Nephron (organoid): ENCODE measurements at regions not wholly inside any gene's neighbourhood (a gene's known extent, or its start where the extent isn't known, plus 50 kb on each side); places are given as distances from the start of the nearest gene placed in this dataset.

ENCODE experiments used
- H3K27ac Mint-ChIP-seq, 3 experiments: 2 replicates each; pipeline ENCODE4 v1.8.0; 2020; ENCODE audit warnings: mixed read lengths in 3 of 3, mild to moderate bottlenecking in 2 of 3, moderate library complexity in 1 of 3
- H3K27me3 Mint-ChIP-seq: 2 replicates; pipeline ENCODE4 v1.8.0; 2021; ENCODE audit warnings: low read depth, mild to moderate bottlenecking, moderate library complexity, mixed read lengths
- H3K36me3 Mint-ChIP-seq: 2 replicates; pipeline ENCODE4 v1.8.0; 2020; ENCODE audit warnings: low read depth, mixed read lengths
- H3K4me1 Mint-ChIP-seq: 2 replicates; pipeline ENCODE4 v1.8.0; 2020; ENCODE audit warnings: mixed read lengths
- H3K4me3 Mint-ChIP-seq, 3 experiments: 2 replicates each; pipeline ENCODE4 v1.8.0; 2020; ENCODE audit warnings: mild to moderate bottlenecking in 3 of 3, mixed read lengths in 3 of 3, moderate library complexity in 2 of 3
- H3K9me3 Mint-ChIP-seq: 2 replicates; pipeline ENCODE4 v1.8.0; 2020; ENCODE audit warnings: mixed read lengths
- CTCF ChIP-seq, 3 experiments: fragments of 200-600 bp; sonication (generic); IDR thresholded peaks; one replicate each; pipeline ENCODE4 v1.5.0; 2021; ENCODE audit warnings: antibody characterized with exemption in 3 of 3; ENCODE audit not compliant: unreplicated experiment in 3 of 3

GRCh38 chr1:82086739-82087138 lies 286.0 kb downstream of the ADGRL2 start:
- TF ChIP-seq CTCF (IDR thresholded peaks at IDR 0.05; ENCODE audit: unreplicated experiment in 3 of 3), result no peak
- Mint-ChIP-seq H3K36me3 (no peaks in the 10 kb centered on the region), H3K9me3 (peaks cover 10% of the 10 kb centered on the region), H3K4me1 (no peaks in the 10 kb centered on the region), H3K4me3 (no peak overlapping the region), H3K27ac (no peak overlapping the region), H3K27me3 (no peaks in the 10 kb centered on the region)

- Mint-ChIP-seq H3K27me3 (no peaks in the 10 kb centered on the region), H3K9me3 (peaks cover 3% of the 10 kb centered on the region), H3K27ac (no peak overlapping the region), H3K4me1 (peaks cover 16% of the 10 kb centered on the region), H3K4me3 (no peak overlapping the region), H3K36me3 (no peaks in the 10 kb centered on the region)
- no peak for TF ChIP-seq CTCF (IDR thresholded peaks at IDR 0.05; ENCODE audit: unreplicated experiment in 3 of 3)
Observed at GRCh38 chr1:82079607-82080006, 278.9 kb downstream of the ADGRL2 start.

GRCh38 chr1:82073659-82074058 lies 272.9 kb downstream of the ADGRL2 start:
- no peak overlapping the region for H3K27ac Mint-ChIP-seq
- no peaks in the 10 kb centered on the region for H3K9me3 Mint-ChIP-seq
- peaks cover 30% of the 10 kb centered on the region for H3K4me1 Mint-ChIP-seq
- peaks cover 4% of the 10 kb centered on the region for H3K36me3 Mint-ChIP-seq
- no peaks in the 10 kb centered on the region for H3K27me3 Mint-ChIP-seq
- H3K4me3 Mint-ChIP-seq, result no peak overlapping the region
- no peak for TF ChIP-seq CTCF (IDR thresholded peaks at IDR 0.05; ENCODE audit: unreplicated experiment in 3 of 3)

- H3K27ac Mint-ChIP-seq, result no peak overlapping the region
- H3K4me1 Mint-ChIP-seq, result peaks cover 30% of the 10 kb centered on the region
- no peak overlapping the region for H3K4me3 Mint-ChIP-seq
- peaks cover 4% of the 10 kb centered on the region for H3K36me3 Mint-ChIP-seq
- no peak for TF ChIP-seq CTCF (IDR thresholded peaks at IDR 0.05; ENCODE audit: unreplicated experiment in 3 of 3)
- no peaks in the 10 kb centered on the region for H3K9me3 Mint-ChIP-seq
- no peaks in the 10 kb centered on the region for H3K27me3 Mint-ChIP-seq
Observed at GRCh38 chr1:82073071-82073470, 272.3 kb downstream of the ADGRL2 start.

- TF ChIP-seq CTCF (IDR thresholded peaks at IDR 0.05; ENCODE audit: unreplicated experiment in 3 of 3), result no peak
- Mint-ChIP-seq H3K27me3 (no peaks in the 10 kb centered on the region), H3K27ac (no peak overlapping the region), H3K36me3 (peaks cover 4% of the 10 kb centered on the region), H3K9me3 (no peaks in the 10 kb centered on the region), H3K4me3 (no peak overlapping the region), H3K4me1 (peaks cover 16% of the 10 kb centered on the region)
Observed at GRCh38 chr1:82065916-82066315, 265.2 kb downstream of the ADGRL2 start.

GRCh38 chr1:82064691-82065090 lies 264.0 kb downstream of the ADGRL2 start:
- Mint-ChIP-seq H3K27ac (peak overlapping the region in 1 of 3 experiments; percentile 4), H3K27me3 (no peaks in the 10 kb centered on the region), H3K4me1 (peaks cover 16% of the 10 kb centered on the region), H3K36me3 (no peaks in the 10 kb centered on the region), H3K4me3 (no peak overlapping the region), H3K9me3 (no peaks in the 10 kb centered on the region)
- TF ChIP-seq CTCF (IDR thresholded peaks at IDR 0.05; ENCODE audit: unreplicated experiment in 3 of 3), result no peak
